ENCODE measurements at regions not wholly inside any gene's neighbourhood (a gene's known extent, or its start where the extent isn't known, plus 50 kb on each side); places are given as distances from the start of the nearest gene placed in this dataset.

DNA sequence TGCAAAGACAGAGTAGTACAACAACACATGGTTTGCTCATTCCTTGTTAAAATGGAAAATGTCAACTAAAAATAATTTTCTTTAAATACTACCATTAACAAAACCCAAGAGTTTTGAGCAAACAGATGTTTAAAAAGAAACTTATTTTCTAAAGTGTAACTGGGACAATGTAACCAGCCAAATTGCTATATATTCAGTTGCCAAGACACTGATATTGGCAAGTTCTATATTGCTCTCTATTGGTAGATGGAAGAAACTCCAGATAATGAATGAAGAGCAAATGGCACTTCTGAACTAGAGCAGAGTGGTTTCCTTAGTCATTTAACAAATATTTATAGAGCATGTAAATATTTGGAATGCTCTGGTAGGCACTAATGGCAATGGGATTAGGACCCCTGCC, 966.2 kb downstream of the RPA4 start:
- FAIRE-seq, result no peak
- DNase-seq, result no peak
- H3K27ac ChIP-seq (ENCODE audit: low read depth in 1 of 3, low read length in 2 of 3), result no peak overlapping the region
- no peak overlapping the region for H3K4me3 ChIP-seq (ENCODE audit: low read depth in 1 of 3, low read length in 3 of 3)
- H3K4me1 ChIP-seq (ENCODE audit: control insufficient read depth in 3 of 3, insufficient read depth in 2 of 3, low read depth in 1 of 3, low read length in 2 of 3), result no peaks in the 10 kb centered on the region
- peaks cover 0 to 30% of the 10 kb centered on the region in 2 donors for H3K9me3 ChIP-seq (ENCODE audit: control insufficient read depth in 2 of 2, insufficient read depth in 1 of 2, low read depth in 1 of 2, low read length in 1 of 2)
- H3K27me3 ChIP-seq (ENCODE audit: control insufficient read depth in 3 of 3, insufficient read depth in 3 of 3, low read length in 3 of 3), result no peaks in the 10 kb centered on the region
- H3K36me3 ChIP-seq (ENCODE audit: control insufficient read depth in 3 of 3, insufficient read depth in 2 of 3, low read depth in 1 of 3, low read length in 3 of 3), result no peaks in the 10 kb centered on the region

GRCh38 chrX:97850911-97851310, 967.2 kb downstream of the RPA4 start:
- H3K4me3 ChIP-seq (ENCODE audit: low read depth in 1 of 3, low read length in 3 of 3), result no peak overlapping the region
- FAIRE-seq, result no peak

DNA sequence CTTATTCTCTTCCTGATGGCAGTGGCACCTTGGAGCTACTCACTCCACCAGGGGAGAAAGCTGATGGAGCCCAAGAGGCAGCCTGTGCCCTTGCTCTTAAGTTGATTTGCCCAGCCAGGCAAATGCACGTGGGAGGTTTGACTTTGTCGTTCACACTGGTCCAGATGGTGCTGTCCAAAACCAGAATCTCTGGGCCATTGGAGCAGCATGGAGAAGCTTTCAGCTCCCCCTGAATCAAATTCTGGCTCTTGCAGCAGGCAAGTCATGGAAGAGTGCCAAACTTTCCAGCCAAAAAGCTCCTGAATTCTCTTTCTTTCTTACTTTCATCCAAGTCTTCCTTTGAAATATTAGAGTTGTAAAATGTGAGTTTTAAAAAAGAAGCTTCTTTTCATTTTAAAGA, 970.4 kb downstream of the RPA4 start:
- WGBS, 3 donors, result 66 to 87% (median 83%) methylated on average over 2 of the region's 2 CpGs
- no peak for FAIRE-seq

More at GRCh38 chrX:97850911-97851310, 967.2 kb downstream of the RPA4 start:
- Histone ChIP-seq H3K27ac (ENCODE audit: low read depth in 1 of 3, low read length in 2 of 3) (no peak overlapping the region), H3K36me3 (ENCODE audit: control insufficient read depth in 3 of 3, insufficient read depth in 2 of 3, low read depth in 1 of 3, low read length in 3 of 3) (no peaks in the 10 kb centered on the region), H3K27me3 (ENCODE audit: control insufficient read depth in 3 of 3, insufficient read depth in 3 of 3, low read length in 3 of 3) (no peaks in the 10 kb centered on the region), H3K9me3 (ENCODE audit: control insufficient read depth in 2 of 2, insufficient read depth in 1 of 2, low read depth in 1 of 2, low read length in 1 of 2) (peaks cover 0 to 21% of the 10 kb centered on the region in 2 donors), H3K4me1 (ENCODE audit: control insufficient read depth in 3 of 3, insufficient read depth in 2 of 3, low read depth in 1 of 3, low read length in 2 of 3) (no peaks in the 10 kb centered on the region)
- 25 to 48% (median 36%) methylated on average over 1 of the region's 1 CpG for WGBS, 3 donors
- DNase-seq, result no peak

GRCh38 chrX:97858592-97858991, 974.9 kb downstream of the RPA4 start:
- Histone ChIP-seq H3K9me3 (ENCODE audit: control insufficient read depth in 2 of 2, insufficient read depth in 1 of 2, low read depth in 1 of 2, low read length in 1 of 2) (no peaks in the 10 kb centered on the region), H3K27me3 (ENCODE audit: control insufficient read depth in 3 of 3, insufficient read depth in 3 of 3, low read length in 3 of 3) (no peaks in the 10 kb centered on the region), H3K4me3 (ENCODE audit: low read depth in 1 of 3, low read length in 3 of 3) (no peak overlapping the region), H3K27ac (ENCODE audit: low read depth in 1 of 3, low read length in 2 of 3) (no peak overlapping the region), H3K4me1 (ENCODE audit: control insufficient read depth in 3 of 3, insufficient read depth in 2 of 3, low read depth in 1 of 3, low read length in 2 of 3) (no peaks in the 10 kb centered on the region), H3K36me3 (ENCODE audit: control insufficient read depth in 3 of 3, insufficient read depth in 2 of 3, low read depth in 1 of 3, low read length in 3 of 3) (no peaks in the 10 kb centered on the region)
- DNase-seq, result no peak
- WGBS, 3 donors, result 63 to 71% (median 67%) methylated on average over 1 of the region's 1 CpG
- FAIRE-seq, result no peak

More for the DNA sequence above, 970.4 kb downstream of the RPA4 start:
- no peak for DNase-seq
- Histone ChIP-seq H3K4me1 (ENCODE audit: control insufficient read depth in 3 of 3, insufficient read depth in 2 of 3, low read depth in 1 of 3, low read length in 2 of 3) (no peaks in the 10 kb centered on the region), H3K27me3 (ENCODE audit: control insufficient read depth in 3 of 3, insufficient read depth in 3 of 3, low read length in 3 of 3) (no peaks in the 10 kb centered on the region), H3K27ac (ENCODE audit: low read depth in 1 of 3, low read length in 2 of 3) (no peak overlapping the region), H3K36me3 (ENCODE audit: control insufficient read depth in 3 of 3, insufficient read depth in 2 of 3, low read depth in 1 of 3, low read length in 3 of 3) (no peaks in the 10 kb centered on the region), H3K4me3 (ENCODE audit: low read depth in 1 of 3, low read length in 3 of 3) (no peak overlapping the region), H3K9me3 (ENCODE audit: control insufficient read depth in 2 of 2, insufficient read depth in 1 of 2, low read depth in 1 of 2, low read length in 1 of 2) (no peaks in the 10 kb centered on the region)

DNA sequence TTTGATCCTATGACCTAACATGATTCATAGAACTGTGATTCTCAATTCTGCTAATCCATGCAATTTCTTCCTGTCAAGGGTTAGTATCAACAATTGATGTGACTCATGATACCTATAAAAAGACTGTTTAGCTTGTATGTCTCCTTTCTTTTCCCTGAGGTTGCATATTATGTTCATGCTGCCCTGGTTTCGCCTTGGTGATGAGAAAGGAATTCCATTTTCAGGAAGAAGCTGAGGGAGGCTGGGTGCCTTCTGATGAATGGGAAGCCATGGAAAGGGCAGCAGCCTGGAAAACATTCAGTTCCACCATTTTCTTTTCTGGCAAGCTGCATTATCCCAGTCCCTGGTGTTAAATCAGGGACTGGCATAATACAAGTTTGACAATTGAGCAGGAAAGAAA, 976.5 kb downstream of the RPA4 start:
- no peak for DNase-seq
- Histone ChIP-seq H3K36me3 (ENCODE audit: control insufficient read depth in 3 of 3, insufficient read depth in 2 of 3, low read depth in 1 of 3, low read length in 3 of 3) (no peaks in the 10 kb centered on the region), H3K27ac (ENCODE audit: low read depth in 1 of 3, low read length in 2 of 3) (no peak overlapping the region), H3K4me1 (ENCODE audit: control insufficient read depth in 3 of 3, insufficient read depth in 2 of 3, low read depth in 1 of 3, low read length in 2 of 3) (no peaks in the 10 kb centered on the region), H3K9me3 (ENCODE audit: control insufficient read depth in 2 of 2, insufficient read depth in 1 of 2, low read depth in 1 of 2, low read length in 1 of 2) (no peaks in the 10 kb centered on the region), H3K4me3 (ENCODE audit: low read depth in 1 of 3, low read length in 3 of 3) (no peak overlapping the region), H3K27me3 (ENCODE audit: control insufficient read depth in 3 of 3, insufficient read depth in 3 of 3, low read length in 3 of 3) (no peaks in the 10 kb centered on the region)
- WGBS, 3 donors, result 69 to 91% (median 74%) methylated on average over 1 of the region's 1 CpG
- no peak for FAIRE-seq

GRCh38 chrX:97863261-97863660, 979.6 kb downstream of the RPA4 start:
- Histone ChIP-seq H3K4me3 (ENCODE audit: low read depth in 1 of 3, low read length in 3 of 3) (no peak overlapping the region), H3K9me3 (ENCODE audit: control insufficient read depth in 2 of 2, insufficient read depth in 1 of 2, low read depth in 1 of 2, low read length in 1 of 2) (no peaks in the 10 kb centered on the region), H3K27me3 (ENCODE audit: control insufficient read depth in 3 of 3, insufficient read depth in 3 of 3, low read length in 3 of 3) (no peaks in the 10 kb centered on the region), H3K4me1 (ENCODE audit: control insufficient read depth in 3 of 3, insufficient read depth in 2 of 3, low read depth in 1 of 3, low read length in 2 of 3) (no peaks in the 10 kb centered on the region), H3K27ac (ENCODE audit: low read depth in 1 of 3, low read length in 2 of 3) (no peak overlapping the region), H3K36me3 (ENCODE audit: control insufficient read depth in 3 of 3, insufficient read depth in 2 of 3, low read depth in 1 of 3, low read length in 3 of 3) (no peaks in the 10 kb centered on the region)
- FAIRE-seq (no peak), DNase-seq (no peak)
- WGBS, 3 donors, result 44 to 64% (median 56%) methylated on average over 3 of the region's 3 CpGs

GRCh38 chrX:97867266-97867665, 983.6 kb downstream of the RPA4 start:
- no peaks in the 10 kb centered on the region for H3K36me3 ChIP-seq (ENCODE audit: control insufficient read depth in 3 of 3, insufficient read depth in 2 of 3, low read depth in 1 of 3, low read length in 3 of 3)
- FAIRE-seq, result no peak
- 29 to 65% (median 42%) methylated on average over 2 of the region's 2 CpGs for WGBS, 3 donors
- no peaks in the 10 kb centered on the region for H3K4me1 ChIP-seq (ENCODE audit: control insufficient read depth in 3 of 3, insufficient read depth in 2 of 3, low read depth in 1 of 3, low read length in 2 of 3)
- no peak overlapping the region for H3K27ac ChIP-seq (ENCODE audit: low read depth in 1 of 3, low read length in 2 of 3)
- H3K9me3 ChIP-seq (ENCODE audit: control insufficient read depth in 2 of 2, insufficient read depth in 1 of 2, low read depth in 1 of 2, low read length in 1 of 2), result no peaks in the 10 kb centered on the region
- no peak overlapping the region for H3K4me3 ChIP-seq (ENCODE audit: low read depth in 1 of 3, low read length in 3 of 3)
- no peaks in the 10 kb centered on the region for H3K27me3 ChIP-seq (ENCODE audit: control insufficient read depth in 3 of 3, insufficient read depth in 3 of 3, low read length in 3 of 3)
- DNase-seq, result no peak

GRCh38 chrX:97876697-97877407, 993.1 kb downstream of the RPA4 start:
- H3K4me3 ChIP-seq (ENCODE audit: low read depth in 1 of 3, low read length in 3 of 3), result no peak overlapping the region
- H3K9me3 ChIP-seq (ENCODE audit: control insufficient read depth in 2 of 2, insufficient read depth in 1 of 2, low read depth in 1 of 2, low read length in 1 of 2), result no peaks in the 10 kb centered on the region
- no peak for DNase-seq
- FAIRE-seq, result no peak
- H3K27ac ChIP-seq (ENCODE audit: low read depth in 1 of 3, low read length in 2 of 3), result no peak overlapping the region
- H3K4me1 ChIP-seq (ENCODE audit: control insufficient read depth in 3 of 3, insufficient read depth in 2 of 3, low read depth in 1 of 3, low read length in 2 of 3), result no peaks in the 10 kb centered on the region
- H3K27me3 ChIP-seq (ENCODE audit: control insufficient read depth in 3 of 3, insufficient read depth in 3 of 3, low read length in 3 of 3), result no peaks in the 10 kb centered on the region
- H3K36me3 ChIP-seq (ENCODE audit: control insufficient read depth in 3 of 3, insufficient read depth in 2 of 3, low read depth in 1 of 3, low read length in 3 of 3), result no peaks in the 10 kb centered on the region
- WGBS, 3 donors, result 96 to 100% (median 96%) methylated on average over 2 of the region's 2 CpGs

DNA sequence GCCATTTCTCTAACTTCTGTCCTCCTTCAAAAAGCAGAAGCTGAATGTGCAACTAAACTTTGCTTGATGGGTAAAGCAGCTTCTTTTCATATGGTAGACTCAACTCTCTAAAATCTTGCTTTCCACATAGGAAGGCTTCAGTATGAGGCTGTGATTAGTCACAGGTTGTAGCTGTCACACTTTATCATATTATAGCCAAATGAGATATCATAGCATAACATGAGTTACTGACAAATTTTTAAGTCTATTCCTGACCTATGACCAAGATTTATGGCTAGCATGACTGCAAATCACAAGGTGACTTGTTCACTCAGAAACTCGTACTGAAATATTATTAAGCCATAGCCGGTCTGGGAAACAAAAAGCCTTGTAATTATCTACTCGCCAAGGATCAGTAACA, 998.6 kb downstream of the RPA4 start:
- FAIRE-seq, result no peak
- DNase-seq, result no peak
- Histone ChIP-seq H3K36me3 (ENCODE audit: control insufficient read depth in 3 of 3, insufficient read depth in 2 of 3, low read depth in 1 of 3, low read length in 3 of 3) (no peaks in the 10 kb centered on the region), H3K4me1 (ENCODE audit: control insufficient read depth in 3 of 3, insufficient read depth in 2 of 3, low read depth in 1 of 3, low read length in 2 of 3) (no peaks in the 10 kb centered on the region), H3K4me3 (ENCODE audit: low read depth in 1 of 3, low read length in 3 of 3) (no peak overlapping the region), H3K27me3 (ENCODE audit: control insufficient read depth in 3 of 3, insufficient read depth in 3 of 3, low read length in 3 of 3) (no peaks in the 10 kb centered on the region), H3K27ac (ENCODE audit: low read depth in 1 of 3, low read length in 2 of 3) (no peak overlapping the region), H3K9me3 (ENCODE audit: control insufficient read depth in 2 of 2, insufficient read depth in 1 of 2, low read depth in 1 of 2, low read length in 1 of 2) (no peaks in the 10 kb centered on the region)
- WGBS, 3 donors, result 14 to 60% (median 39%) methylated on average over 3 of the region's 3 CpGs

Data from small intestine (tissue), 7 donors.